Naive thymus-derived CD4-positive, alpha-beta T cell (primary cell): ENCODE measurements at regions not wholly inside any gene's neighbourhood (a gene's known extent, or its start where the extent isn't known, plus 50 kb on each side); places are given as distances from the start of the nearest gene placed in this dataset.

Experiments used
- ATAC-seq: fragments of 150-1000 bp; cut with Tn5 transposase; 2 replicates; pipeline ENCODE4 v1.10.0; 2021; ENCODE audit warnings: mild to moderate bottlenecking, moderate library complexity
- CTCF ChIA-PET: fragments of 350-600 bp; sonication (Branson Sonifier 250); formaldehyde crosslinking; loops from one replicate; lab custom pipeline; 2021; ENCODE audit warnings: antibody characterized with exemption; lab: Charles Lee
- POLR2A ChIA-PET: fragments of 350-600 bp; sonication (Branson Sonifier 250); formaldehyde crosslinking; loops from one replicate; lab custom pipeline; 2021; ENCODE audit warnings: antibody characterized with exemption, inconsistent platforms; lab: Charles Lee
- DNase-seq, 9 donors: peaks; one replicate each; pipeline versions ENCODE4 v3.0.0 to v3.0.0-alpha.2; 2020 to 2022; ENCODE audit warnings: mixed read lengths in 1 of 9
- H3K27ac ChIP-seq: one replicate; pipeline ENCODE4 v1.7.0; 2013; ENCODE audit warnings: mild to moderate bottlenecking, low read depth, low read length, moderate library complexity
- H3K27me3 ChIP-seq, 2 donors: one replicate each; pipeline ENCODE4 v1.7.0; 2013; ENCODE audit warnings: low read length in 2 of 2, mild to moderate bottlenecking in 2 of 2, moderate library complexity in 2 of 2; ENCODE audit not compliant: control insufficient read depth in 2 of 2, insufficient read depth in 2 of 2
- H3K36me3 ChIP-seq, 3 experiments: 1 replicate in 2 of 3; 2 replicates in 1 of 3; pipeline ENCODE4 v1.7.0; 2013; ENCODE audit warnings: low read length in 3 of 3, mild to moderate bottlenecking in 3 of 3, moderate library complexity in 1 of 3; ENCODE audit not compliant: insufficient read depth in 3 of 3, control insufficient read depth in 2 of 3
- H3K4me1 ChIP-seq, 2 donors: one replicate each; pipeline ENCODE4 v1.7.0; 2013; ENCODE audit warnings: low read length in 2 of 2, mild to moderate bottlenecking in 2 of 2, moderate library complexity in 1 of 2; ENCODE audit not compliant: control insufficient read depth in 2 of 2, insufficient read depth in 2 of 2
- H3K4me3 ChIP-seq: 2 replicates; pipeline ENCODE4 v1.7.0; 2013; ENCODE audit warnings: mild to moderate bottlenecking, low read length
- H3K9me3 ChIP-seq, 3 experiments: 1 replicate in 2 of 3; 2 replicates in 1 of 3; pipeline ENCODE4 v1.7.0; 2013; ENCODE audit warnings: low read length in 3 of 3; ENCODE audit not compliant: control insufficient read depth in 2 of 3
- H3K27ac Mint-ChIP-seq, 9 donors: one replicate each; pipeline ENCODE4 v1.8.0; 2020 to 2022; ENCODE audit warnings: mixed read lengths in 9 of 9, mild to moderate bottlenecking in 8 of 9, moderate library complexity in 5 of 9, inconsistent platforms in 2 of 9
- H3K27me3 Mint-ChIP-seq, 5 donors: one replicate each; pipeline ENCODE4 v1.8.0; 2021 to 2022; ENCODE audit warnings: mixed read lengths in 5 of 5, mild to moderate bottlenecking in 1 of 5
- H3K36me3 Mint-ChIP-seq, 5 donors: one replicate each; pipeline ENCODE4 v1.8.0; 2020 to 2022; ENCODE audit warnings: mixed read lengths in 5 of 5, mild to moderate bottlenecking in 3 of 5, inconsistent platforms in 1 of 5
- H3K4me1 Mint-ChIP-seq, 7 donors: one replicate each; pipeline ENCODE4 v1.8.0; 2020 to 2022; ENCODE audit warnings: mixed read lengths in 7 of 7, mild to moderate bottlenecking in 3 of 7, inconsistent platforms in 1 of 7
- H3K4me3 Mint-ChIP-seq, 10 donors: one replicate each; pipeline ENCODE4 v1.8.0; 2020 to 2022; ENCODE audit warnings: mild to moderate bottlenecking in 10 of 10, mixed read lengths in 10 of 10, moderate library complexity in 6 of 10, inconsistent platforms in 2 of 10
- H3K9me3 Mint-ChIP-seq, 11 donors: one replicate each; pipeline ENCODE4 v1.8.0; 2020 to 2022; ENCODE audit warnings: mixed read lengths in 11 of 11, mild to moderate bottlenecking in 4 of 11, inconsistent platforms in 1 of 11, moderate library complexity in 1 of 11
- intact Hi-C, 2 donors: fragments of 100-400 bp; cut with micrococcal nuclease; formaldehyde crosslinking; loops; one replicate each; pipeline ENCODE4 v1.15.1; 2023

DNA sequence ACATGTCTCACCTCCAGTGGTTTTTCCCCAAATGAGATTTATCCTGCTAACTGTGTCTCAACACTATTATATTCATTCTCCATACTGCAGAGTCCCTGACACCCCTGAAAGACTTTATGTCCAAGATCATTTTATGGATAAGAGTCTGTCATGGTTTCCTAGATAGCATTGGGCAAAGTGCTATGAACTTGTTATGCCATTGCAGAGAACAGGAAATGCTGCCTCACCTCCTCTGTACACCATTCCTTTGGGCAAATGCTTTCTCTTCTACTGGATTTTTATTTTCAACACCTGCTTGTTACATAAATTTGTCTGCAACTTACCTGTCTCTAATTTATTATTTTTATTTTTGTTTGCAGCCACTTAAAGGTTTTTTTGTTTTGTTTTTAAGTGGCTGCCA is 652.5 kb upstream of the FAM98A start:
- intact Hi-C loops: no loop called here
- no peaks in the 10 kb centered on the region for H3K27me3 Mint-ChIP-seq
- Histone ChIP-seq H3K27ac (no peak overlapping the region), H3K36me3 (no peaks in the 10 kb centered on the region), H3K4me1 (no peaks in the 10 kb centered on the region), H3K27me3 (no peaks in the 10 kb centered on the region), H3K9me3 (no peaks in the 10 kb centered on the region), H3K4me3 (no peak overlapping the region)
- ATAC-seq: no peak
- H3K36me3 Mint-ChIP-seq: no peaks in the 10 kb centered on the region
- DNase-seq: no peak
- H3K27ac Mint-ChIP-seq: no peak overlapping the region
- H3K4me3 Mint-ChIP-seq: no peak overlapping the region
- H3K4me1 Mint-ChIP-seq: no peaks in the 10 kb centered on the region
- POLR2A ChIA-PET: no interaction called here
- CTCF ChIA-PET: no interaction called here
- H3K9me3 Mint-ChIP-seq: peaks cover 0 to 7% (median 0%) of the 10 kb centered on the region in 11 donors

DNA sequence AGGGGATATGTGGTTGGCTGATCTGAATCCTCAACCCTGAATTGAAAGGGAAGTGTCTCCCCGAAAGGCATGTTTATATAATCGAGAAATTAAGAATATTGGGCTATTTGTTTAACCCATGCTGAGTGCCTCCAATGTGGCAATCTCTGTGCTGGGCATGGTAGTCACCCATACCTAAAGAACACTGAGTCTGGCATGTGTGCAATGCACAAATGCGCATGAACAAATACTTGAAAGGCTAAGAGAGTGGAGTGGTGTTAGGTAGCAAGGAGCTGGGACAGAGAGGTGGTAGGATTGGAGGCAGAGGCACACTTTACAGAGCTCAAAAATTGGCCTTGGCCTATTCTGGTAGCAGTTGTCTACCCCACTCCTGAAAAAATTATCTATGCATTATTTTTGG is 645.1 kb upstream of the FAM98A start:
- ChIA-PET CTCF (no interaction called here), POLR2A (no interaction called here)
- Histone ChIP-seq H3K9me3 (no peaks in the 10 kb centered on the region), H3K36me3 (no peaks in the 10 kb centered on the region), H3K27me3 (no peaks in the 10 kb centered on the region), H3K27ac (no peak overlapping the region), H3K4me3 (no peak overlapping the region), H3K4me1 (no peaks in the 10 kb centered on the region)
- DNase-seq: no peak
- H3K4me1 Mint-ChIP-seq: no peaks in the 10 kb centered on the region
- H3K27ac Mint-ChIP-seq: no peak overlapping the region
- no peak overlapping the region for H3K4me3 Mint-ChIP-seq
- no peaks in the 10 kb centered on the region for H3K36me3 Mint-ChIP-seq
- no peaks in the 10 kb centered on the region for H3K27me3 Mint-ChIP-seq
- H3K9me3 Mint-ChIP-seq: peaks cover 0 to 6% (median 2%) of the 10 kb centered on the region in 11 donors
- ATAC-seq: no peak
- intact Hi-C loops: no loop called here

DNA sequence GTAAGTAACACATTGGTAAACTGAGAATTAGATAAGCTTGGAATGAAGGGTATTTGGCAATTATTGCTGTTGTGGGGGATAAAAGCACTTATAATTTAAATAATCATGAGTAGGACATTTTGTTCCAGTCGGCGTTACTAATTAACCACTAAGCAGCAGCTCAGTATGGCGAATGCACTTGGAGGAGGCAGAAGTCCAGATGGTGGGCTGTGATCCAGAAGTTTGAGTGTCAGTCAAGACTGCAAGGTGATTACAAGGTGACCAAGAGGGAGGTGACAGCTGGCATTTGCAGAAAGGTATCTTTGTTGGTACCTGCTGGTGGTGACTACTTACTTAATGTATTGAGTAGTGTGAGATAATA is 643.6 kb upstream of the FAM98A start:
- Histone ChIP-seq H3K27ac (no peak overlapping the region), H3K36me3 (no peaks in the 10 kb centered on the region), H3K9me3 (no peaks in the 10 kb centered on the region), H3K27me3 (no peaks in the 10 kb centered on the region), H3K4me1 (no peaks in the 10 kb centered on the region), H3K4me3 (no peak overlapping the region)
- intact Hi-C loops: no loop called here
- H3K9me3 Mint-ChIP-seq: peaks cover 0 to 15% (median 5%) of the 10 kb centered on the region in 11 donors
- CTCF ChIA-PET: no interaction called here
- no peaks in the 10 kb centered on the region for H3K36me3 Mint-ChIP-seq
- no peaks in the 10 kb centered on the region for H3K4me1 Mint-ChIP-seq
- no peaks in the 10 kb centered on the region for H3K27me3 Mint-ChIP-seq
- POLR2A ChIA-PET: no interaction called here
- ATAC-seq (no peak), DNase-seq (no peak)
- no peak overlapping the region for H3K27ac Mint-ChIP-seq
- H3K4me3 Mint-ChIP-seq: no peak overlapping the region

DNA sequence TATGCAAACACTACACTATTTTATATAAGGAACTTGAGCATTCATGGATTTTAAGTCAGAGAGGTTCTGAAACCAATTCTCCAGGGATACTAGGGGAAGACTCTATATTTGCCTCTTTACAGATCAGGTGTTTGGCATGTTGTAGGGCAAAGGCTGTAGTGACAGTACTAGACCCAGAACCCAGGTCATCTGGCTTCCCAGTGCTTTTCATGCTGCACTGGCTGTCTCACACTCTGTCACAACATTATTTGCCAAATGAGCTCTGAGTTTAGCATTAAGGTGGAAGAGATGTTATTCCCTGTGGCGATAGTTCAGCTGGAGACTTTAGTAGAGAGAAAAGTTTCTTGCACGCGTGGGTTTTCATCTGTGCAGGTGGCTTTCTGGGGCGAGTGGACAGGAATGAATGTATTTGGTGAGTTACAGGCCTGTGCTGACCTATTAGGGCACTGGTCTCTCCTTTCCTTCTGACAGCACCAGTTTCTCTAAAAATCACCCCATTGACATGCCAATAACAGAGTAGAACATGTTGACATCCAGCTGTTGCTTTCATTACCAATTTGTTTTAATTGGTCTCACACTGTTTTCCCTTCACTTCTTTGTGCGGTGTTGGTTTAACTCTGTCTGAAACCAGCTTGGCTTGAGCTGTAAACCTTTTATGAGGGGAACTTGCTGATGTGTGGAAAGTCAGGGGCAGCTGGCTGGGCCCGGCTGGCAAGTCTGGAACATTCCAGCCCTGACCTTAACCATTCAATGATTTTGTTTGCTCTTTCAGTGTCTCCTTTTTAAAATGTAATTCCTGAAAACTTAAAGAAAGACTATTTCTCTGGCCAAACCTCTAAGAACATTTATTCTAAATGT is 643.0 kb upstream of the FAM98A start:
- Histone ChIP-seq H3K4me1 (no peaks in the 10 kb centered on the region), H3K27ac (no peak overlapping the region), H3K36me3 (no peaks in the 10 kb centered on the region), H3K9me3 (no peaks in the 10 kb centered on the region), H3K4me3 (no peak overlapping the region), H3K27me3 (no peaks in the 10 kb centered on the region)
- H3K4me1 Mint-ChIP-seq: no peaks in the 10 kb centered on the region
- H3K27ac Mint-ChIP-seq: no peak overlapping the region
- H3K4me3 Mint-ChIP-seq: no peak overlapping the region
- ATAC-seq (no peak), DNase-seq (no peak)
- H3K36me3 Mint-ChIP-seq: no peaks in the 10 kb centered on the region
- ChIA-PET CTCF (no interaction called here), POLR2A (no interaction called here)
- intact Hi-C loops: no loop called here
- H3K9me3 Mint-ChIP-seq: peaks cover 0 to 20% (median 5%) of the 10 kb centered on the region in 11 donors
- H3K27me3 Mint-ChIP-seq: no peaks in the 10 kb centered on the region

DNA sequence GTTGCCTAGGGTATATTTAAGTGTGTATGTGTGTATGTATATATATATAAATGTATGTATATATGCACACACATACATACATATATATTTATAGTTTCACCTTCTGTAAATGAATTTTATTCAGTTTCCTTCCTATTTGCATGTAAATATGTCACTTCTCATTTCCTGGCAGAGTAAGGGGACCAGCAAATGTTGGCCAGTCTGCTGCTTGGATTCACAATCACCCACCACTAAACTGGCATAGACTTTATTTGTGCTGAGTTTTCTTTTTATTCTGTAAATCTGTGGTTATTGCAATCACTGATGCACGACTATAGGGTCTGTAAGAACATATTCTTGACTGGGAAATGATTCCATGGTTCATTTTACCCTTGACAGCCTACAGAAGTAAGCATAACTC is 640.4 kb upstream of the FAM98A start:
- Mint-ChIP-seq H3K4me1 (no peaks in the 10 kb centered on the region), H3K4me3 (no peak overlapping the region), H3K9me3 (peaks cover 2 to 27% (median 11%) of the 10 kb centered on the region in 11 donors), H3K27ac (no peak overlapping the region), H3K36me3 (no peaks in the 10 kb centered on the region), H3K27me3 (no peaks in the 10 kb centered on the region)
- Histone ChIP-seq H3K27me3 (no peaks in the 10 kb centered on the region), H3K4me3 (no peak overlapping the region), H3K4me1 (no peaks in the 10 kb centered on the region), H3K36me3 (no peaks in the 10 kb centered on the region), H3K27ac (no peak overlapping the region), H3K9me3 (no peaks in the 10 kb centered on the region)
- CTCF ChIA-PET: no interaction called here
- ATAC-seq (no peak), DNase-seq (no peak)
- POLR2A ChIA-PET: no interaction called here
- intact Hi-C loops: no loop called here

DNA sequence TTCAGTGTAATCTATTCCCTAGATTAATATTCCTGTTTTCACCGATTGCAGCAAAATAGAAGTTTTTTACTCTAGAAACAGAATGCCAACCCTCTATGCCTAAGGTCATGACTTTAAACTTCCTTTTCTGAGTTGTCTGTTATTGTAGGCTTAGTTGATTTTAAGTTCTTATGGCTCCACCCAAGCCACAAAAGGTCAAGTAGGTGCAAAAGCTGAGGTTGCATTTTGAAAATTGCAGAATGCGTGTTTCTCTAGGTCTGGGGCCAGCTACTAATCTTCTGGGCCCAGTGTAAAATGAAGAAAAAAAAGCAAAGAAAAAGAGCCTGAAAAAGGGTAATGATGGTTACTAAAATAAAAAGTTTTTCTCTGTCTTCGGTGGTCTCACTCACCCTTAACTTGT is 635.7 kb upstream of the FAM98A start:
- ChIA-PET CTCF (no interaction called here), POLR2A (no interaction called here)
- H3K9me3 ChIP-seq: no peaks in the 10 kb centered on the region
- no peak for DNase-seq
- Mint-ChIP-seq H3K36me3 (no peaks in the 10 kb centered on the region), H3K9me3 (peaks cover 0 to 22% (median 8%) of the 10 kb centered on the region in 11 donors), H3K4me3 (no peak overlapping the region), H3K27me3 (no peaks in the 10 kb centered on the region), H3K27ac (no peak overlapping the region), H3K4me1 (no peaks in the 10 kb centered on the region)
- intact Hi-C loops: no loop called here
- H3K36me3 ChIP-seq: no peaks in the 10 kb centered on the region
- no peak overlapping the region for H3K4me3 ChIP-seq
- H3K27ac ChIP-seq: no peak overlapping the region
- no peak for ATAC-seq
- no peaks in the 10 kb centered on the region for H3K27me3 ChIP-seq
- H3K4me1 ChIP-seq: no peaks in the 10 kb centered on the region

DNA sequence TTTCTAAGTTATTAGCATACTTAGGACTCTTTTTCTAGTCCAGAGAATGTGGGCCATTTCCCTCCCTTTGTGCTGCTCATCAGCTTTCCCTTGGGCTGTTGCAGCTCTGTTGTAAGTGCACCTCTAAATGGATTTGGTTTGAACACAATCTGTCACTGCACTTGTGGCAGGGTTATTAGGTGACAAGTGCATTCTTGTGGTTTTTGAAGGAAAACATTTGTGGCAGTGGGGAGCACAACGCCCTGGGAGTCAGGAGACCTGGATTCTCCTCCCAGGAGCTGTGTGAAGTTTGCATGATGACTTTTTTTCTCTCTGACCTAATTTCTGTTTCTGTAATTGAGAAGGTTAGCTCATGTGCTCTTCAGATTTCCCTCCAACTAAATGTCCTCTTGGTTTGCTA is 630.9 kb upstream of the FAM98A start:
- ChIA-PET POLR2A (no interaction called here), CTCF (no interaction called here)
- Mint-ChIP-seq H3K4me1 (no peaks in the 10 kb centered on the region), H3K9me3 (peaks cover 0 to 4% (median 0%) of the 10 kb centered on the region in 11 donors), H3K27ac (no peak overlapping the region), H3K36me3 (no peaks in the 10 kb centered on the region), H3K27me3 (no peaks in the 10 kb centered on the region), H3K4me3 (no peak overlapping the region)
- no peak overlapping the region for H3K27ac ChIP-seq
- no peaks in the 10 kb centered on the region for H3K4me1 ChIP-seq
- no peaks in the 10 kb centered on the region for H3K36me3 ChIP-seq
- H3K27me3 ChIP-seq: no peaks in the 10 kb centered on the region
- intact Hi-C loops: no loop called here
- DNase-seq: no peak
- H3K4me3 ChIP-seq: no peak overlapping the region
- no peaks in the 10 kb centered on the region for H3K9me3 ChIP-seq
- no peak for ATAC-seq
